ENCODE measurements at regions not wholly inside any gene's neighbourhood (a gene's known extent, or its start where the extent isn't known, plus 50 kb on each side); places are given as distances from the start of the nearest gene placed in this dataset.

DNA sequence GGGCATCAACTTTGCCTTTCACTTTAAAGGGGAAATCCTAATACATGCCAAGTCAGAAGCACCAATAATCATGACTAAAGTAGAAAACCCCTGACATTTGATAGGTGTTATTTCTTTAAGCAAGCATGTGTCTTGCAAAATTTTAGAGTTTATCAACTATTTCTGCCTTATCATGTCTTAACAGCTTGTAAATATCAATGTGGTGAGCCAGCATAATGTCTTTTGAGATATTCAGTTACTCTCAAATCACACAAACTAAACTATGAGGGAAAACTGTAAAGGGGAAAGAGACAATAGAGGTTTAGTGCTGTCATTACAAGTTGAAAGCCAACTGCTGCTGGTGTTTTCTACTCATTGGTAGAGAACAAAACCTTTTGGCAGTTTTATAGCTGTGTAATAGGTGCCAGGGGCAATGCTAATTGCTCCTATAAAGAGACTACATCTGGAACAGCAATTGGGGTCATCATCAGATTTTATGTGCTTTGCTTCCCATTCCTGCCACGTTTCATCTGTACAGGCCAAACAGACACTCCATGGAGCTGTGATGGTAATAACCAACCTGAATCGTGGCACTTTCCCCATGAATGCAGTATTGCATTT is 1027.4 kb downstream of the FSCB start:
- FAIRE-seq (no peak), DNase-seq (ENCODE audit: low spot score) (no peak), ATAC-seq (no peak)
- Histone ChIP-seq H4K20me1 (ENCODE audit: insufficient read depth, low read length) (no peaks in the 10 kb centered on the region), H3K9ac (ENCODE audit: insufficient read depth, low read depth, low read length) (no peak overlapping the region), H2AFZ (ENCODE audit: low read length) (no peak overlapping the region), H3K4me1 (ENCODE audit: insufficient read depth, low read length) (0 out of 2 replicates have a peak, but pooled peaks cover 5% of the 10 kb centered on the region), H3K36me3 (replicated peaks in 1 of 2; ENCODE audit: control insufficient read depth in 1 of 2, insufficient read depth in 2 of 2, low read length in 2 of 2) (no peaks in the 10 kb centered on the region), H3K79me2 (ENCODE audit: insufficient read depth, low read length) (no peaks in the 10 kb centered on the region), H3K27ac (ENCODE audit: extremely low read length, insufficient read depth, low read length) (no peak overlapping the region), H3K4me2 (ENCODE audit: low read depth, low read length) (no peak overlapping the region), H3K27me3 (ENCODE audit: control insufficient read depth in 1 of 2, insufficient read depth in 2 of 2, low read length in 2 of 2) (no peaks in the 10 kb centered on the region), H3K4me3 (replicated peaks in 1 of 3; ENCODE audit: insufficient read depth in 1 of 3, low read depth in 2 of 3, low read length in 3 of 3) (no peak overlapping the region), H3K9me3 (ENCODE audit: low read length) (no peaks in the 10 kb centered on the region)
- TF ChIP-seq, protein P1, sequence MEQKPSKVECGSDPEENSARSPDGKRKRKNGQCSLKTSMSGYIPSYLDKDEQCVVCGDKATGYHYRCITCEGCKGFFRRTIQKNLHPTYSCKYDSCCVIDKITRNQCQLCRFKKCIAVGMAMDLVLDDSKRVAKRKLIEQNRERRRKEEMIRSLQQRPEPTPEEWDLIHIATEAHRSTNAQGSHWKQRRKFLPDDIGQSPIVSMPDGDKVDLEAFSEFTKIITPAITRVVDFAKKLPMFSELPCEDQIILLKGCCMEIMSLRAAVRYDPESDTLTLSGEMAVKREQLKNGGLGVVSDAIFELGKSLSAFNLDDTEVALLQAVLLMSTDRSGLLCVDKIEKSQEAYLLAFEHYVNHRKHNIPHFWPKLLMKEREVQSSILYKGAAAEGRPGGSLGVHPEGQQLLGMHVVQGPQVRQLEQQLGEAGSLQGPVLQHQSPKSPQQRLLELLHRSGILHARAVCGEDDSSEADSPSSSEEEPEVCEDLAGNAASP (CRISPR knock-in tag; IDR thresholded peaks at IDR 0.05; ENCODE audit: borderline replicate concordance): no peak
- no peak for TF ChIP-seq NR2F2 (IDR thresholded peaks at IDR 0.05; ENCODE audit: borderline replicate concordance, low read depth)
- TF ChIP-seq, protein P2, sequence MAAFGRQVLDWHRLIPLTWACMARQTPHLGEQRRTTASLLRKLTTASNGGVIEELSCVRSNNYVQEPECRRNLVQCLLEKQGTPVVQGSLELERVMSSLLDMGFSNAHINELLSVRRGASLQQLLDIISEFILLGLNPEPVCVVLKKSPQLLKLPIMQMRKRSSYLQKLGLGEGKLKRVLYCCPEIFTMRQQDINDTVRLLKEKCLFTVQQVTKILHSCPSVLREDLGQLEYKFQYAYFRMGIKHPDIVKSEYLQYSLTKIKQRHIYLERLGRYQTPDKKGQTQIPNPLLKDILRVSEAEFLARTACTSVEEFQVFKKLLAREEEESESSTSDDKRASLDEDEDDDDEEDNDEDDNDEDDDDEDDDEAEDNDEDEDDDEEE (CRISPR knock-in tag; IDR thresholded peaks at IDR 0.05): no peak
- TF ChIP-seq, protein P3, sequence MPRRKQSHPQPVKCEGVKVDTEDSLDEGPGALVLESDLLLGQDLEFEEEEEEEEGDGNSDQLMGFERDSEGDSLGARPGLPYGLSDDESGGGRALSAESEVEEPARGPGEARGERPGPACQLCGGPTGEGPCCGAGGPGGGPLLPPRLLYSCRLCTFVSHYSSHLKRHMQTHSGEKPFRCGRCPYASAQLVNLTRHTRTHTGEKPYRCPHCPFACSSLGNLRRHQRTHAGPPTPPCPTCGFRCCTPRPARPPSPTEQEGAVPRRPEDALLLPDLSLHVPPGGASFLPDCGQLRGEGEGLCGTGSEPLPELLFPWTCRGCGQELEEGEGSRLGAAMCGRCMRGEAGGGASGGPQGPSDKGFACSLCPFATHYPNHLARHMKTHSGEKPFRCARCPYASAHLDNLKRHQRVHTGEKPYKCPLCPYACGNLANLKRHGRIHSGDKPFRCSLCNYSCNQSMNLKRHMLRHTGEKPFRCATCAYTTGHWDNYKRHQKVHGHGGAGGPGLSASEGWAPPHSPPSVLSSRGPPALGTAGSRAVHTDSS (CRISPR knock-in tag; conservative IDR thresholded peaks at IDR 0.05): no peak
- no peak for TF ChIP-seq ATF7-NPFF (CRISPR knock-in tag; IDR thresholded peaks at IDR 0.05; ENCODE audit: low read depth)
- TF ChIP-seq NCOR1 (IDR thresholded peaks at IDR 0.05; ENCODE audit: borderline replicate concordance, low read length): no peak
- no peak for TF ChIP-seq CCDC6 (CRISPR knock-in tag; IDR thresholded peaks at IDR 0.05)
- 4% methylated on average over 2 of the region's 2 CpGs for WGBS (ENCODE audit: low lambda C conversion rate)
- intact Hi-C loops (cut with micrococcal nuclease; ENCODE audit: unreplicated experiment): loop anchor here (5.0 kb wide), 1 partner anchor 318 kb away; no protein-coding TSS in a partner anchor
- no TSS peak for BruUV-seq (replicated peaks)
- ChIA-PET POLR2A (no interaction called here), CTCF (ENCODE audit: low intra/inter-chr PET ratio, low total read pairs) (no interaction called here)
- in situ Hi-C loops (cut with HindIII; ENCODE audit: extremely low pct_ligation_motif_present, low pct_unique_long_range_greater_than_20kb): loop anchor here (25.0 kb wide), 1 partner anchor 267 kb away; no protein-coding TSS in a partner anchor
